ENCODE measurements at regions not wholly inside any gene's neighbourhood (a gene's known extent, or its start where the extent isn't known, plus 50 kb on each side); places are given as distances from the start of the nearest gene placed in this dataset.

DNA sequence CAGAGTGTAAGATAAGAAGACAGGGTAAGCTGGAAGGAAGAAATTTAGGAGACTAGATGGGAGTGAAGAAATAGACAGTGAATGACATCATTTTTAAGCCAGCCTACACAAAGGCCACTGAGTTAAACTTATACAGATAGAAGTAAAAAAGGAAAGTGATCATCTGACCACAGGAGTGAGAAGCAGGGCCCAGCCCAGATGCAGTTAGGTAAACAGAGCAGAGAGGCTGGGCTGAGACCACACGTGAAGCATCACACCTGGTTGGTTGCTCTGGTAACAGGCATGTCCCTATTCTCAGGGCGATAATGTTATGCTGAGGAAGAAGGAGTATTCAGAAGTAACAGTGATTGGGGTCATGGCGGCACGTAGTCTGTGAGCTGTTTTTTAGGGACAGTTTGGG is 1079.4 kb downstream of the AACS start:
- no peak for DNase-seq (ENCODE audit: extremely low read depth in 1 of 2, low read depth in 1 of 2)

- DNase-seq (ENCODE audit: extremely low read depth in 1 of 2, low read depth in 1 of 2): no peak
Observed at GRCh38 chr12:126147321-126147720, 1082.1 kb downstream of the AACS start.

GRCh38 chr12:126156806-126157574 is 1091.8 kb downstream of the AACS start:
- no peak for DNase-seq (ENCODE audit: extremely low read depth in 1 of 2, low read depth in 1 of 2)

DNA sequence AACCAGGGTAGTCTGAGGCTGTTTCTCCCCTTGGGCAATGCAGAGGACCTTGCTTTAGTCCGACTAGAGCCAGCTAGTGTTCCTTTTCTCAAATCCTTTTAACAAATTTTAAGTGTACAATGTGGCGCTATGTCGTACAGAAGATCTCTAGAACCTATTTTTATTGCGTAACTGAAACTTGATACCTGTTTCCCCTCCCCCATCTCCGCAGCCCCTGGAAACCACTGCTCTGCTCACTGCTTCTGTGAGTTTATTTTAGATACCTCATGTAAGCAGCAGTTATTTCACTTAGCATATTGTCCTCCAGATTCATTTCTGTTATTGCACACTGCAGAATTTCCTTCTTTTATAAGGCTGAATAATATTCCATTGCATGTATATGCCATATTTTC is 1092.3 kb downstream of the AACS start:
- DNase-seq (ENCODE audit: extremely low read depth in 1 of 2, low read depth in 1 of 2): no peak

DNA sequence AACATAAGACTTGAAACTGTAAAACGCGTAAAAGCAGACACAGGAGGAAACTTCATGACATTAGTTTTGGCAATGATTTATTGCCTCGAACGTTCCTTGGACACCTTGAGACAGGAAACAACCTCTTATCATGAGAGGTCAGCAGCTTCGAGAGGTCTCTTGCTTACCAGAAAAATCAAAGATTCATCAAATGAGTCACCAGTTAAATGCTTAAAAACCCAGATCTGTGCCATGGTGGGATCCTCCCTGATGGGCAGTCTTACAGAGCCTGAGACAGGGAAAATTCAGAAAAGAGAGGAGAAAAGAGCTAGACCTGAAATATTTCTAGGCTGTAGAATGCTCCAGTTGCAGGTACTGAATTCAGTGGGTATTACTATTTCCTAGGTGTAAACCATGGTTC is 1093.9 kb downstream of the AACS start:
- no peak for DNase-seq (ENCODE audit: extremely low read depth in 1 of 2, low read depth in 1 of 2)

GRCh38 chr12:126160912-126161311 is 1095.7 kb downstream of the AACS start:
- DNase-seq (ENCODE audit: extremely low read depth in 1 of 2, low read depth in 1 of 2): no peak

DNA sequence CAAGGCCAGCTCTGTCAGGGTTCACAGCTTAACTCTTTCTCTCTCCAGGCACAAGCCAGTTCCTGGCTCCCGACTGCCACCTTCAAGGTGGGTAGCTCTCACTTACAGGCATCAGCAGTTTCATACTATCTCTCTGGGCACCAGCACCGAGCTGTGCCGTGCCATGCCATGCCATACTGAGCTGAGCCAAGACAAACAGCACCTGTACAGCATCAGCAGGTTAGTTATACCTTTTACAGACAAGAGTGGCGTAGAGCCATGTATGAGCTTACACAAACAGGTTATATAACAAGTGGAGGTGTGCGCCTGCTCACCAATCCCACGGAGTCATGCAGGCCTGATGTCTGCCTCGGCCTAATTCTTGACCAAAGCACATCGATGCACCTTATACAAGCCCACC is 1098.7 kb downstream of the AACS start:
- no peak for DNase-seq (ENCODE audit: extremely low read depth in 1 of 2, low read depth in 1 of 2)

DNA sequence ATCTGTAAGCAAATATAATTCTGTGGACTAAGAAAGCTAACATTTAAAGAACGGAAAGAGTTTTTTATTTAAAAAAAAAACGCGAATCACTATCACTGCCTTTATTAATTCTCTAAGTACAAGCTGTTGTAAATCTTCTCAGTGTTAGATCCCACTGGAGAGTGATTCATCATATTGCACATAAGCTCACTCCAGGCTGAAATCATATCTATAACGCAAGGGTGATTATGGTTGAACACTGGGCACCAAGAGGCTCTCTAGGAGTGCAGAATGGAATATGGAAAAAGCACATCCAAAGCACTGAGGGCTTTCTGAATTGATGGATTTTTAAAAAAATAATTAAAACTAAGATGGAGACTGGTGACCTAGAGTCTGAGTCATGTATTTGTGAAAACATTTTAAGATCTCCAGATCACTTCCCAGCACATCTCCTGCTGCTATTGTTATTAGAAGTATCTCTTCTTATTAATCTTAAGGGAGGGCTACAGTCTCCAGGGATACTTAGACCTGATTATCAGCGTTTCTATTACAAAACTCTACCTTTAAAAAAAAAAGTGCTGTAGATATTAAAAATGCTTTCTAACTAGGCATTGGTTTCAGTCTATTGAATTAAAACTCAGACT is 1106.8 kb downstream of the AACS start:
- DNase-seq (ENCODE audit: extremely low read depth in 1 of 2, low read depth in 1 of 2): no peak

GRCh38 chr12:126182619-126183236 is 1117.5 kb downstream of the AACS start:
- DNase-seq (ENCODE audit: extremely low read depth in 1 of 2, low read depth in 1 of 2): no peak

GRCh38 chr12:126185025-126185424 is 1119.8 kb downstream of the AACS start:
- no peak for DNase-seq (ENCODE audit: extremely low read depth in 1 of 2, low read depth in 1 of 2)

- DNase-seq (ENCODE audit: extremely low read depth in 1 of 2, low read depth in 1 of 2): no peak
Observed at GRCh38 chr12:126189856-126190255, 1124.6 kb downstream of the AACS start.

GRCh38 chr12:126191031-126191891 is 1126.0 kb downstream of the AACS start:
- no peak for DNase-seq (ENCODE audit: extremely low read depth in 1 of 2, low read depth in 1 of 2)

DNA sequence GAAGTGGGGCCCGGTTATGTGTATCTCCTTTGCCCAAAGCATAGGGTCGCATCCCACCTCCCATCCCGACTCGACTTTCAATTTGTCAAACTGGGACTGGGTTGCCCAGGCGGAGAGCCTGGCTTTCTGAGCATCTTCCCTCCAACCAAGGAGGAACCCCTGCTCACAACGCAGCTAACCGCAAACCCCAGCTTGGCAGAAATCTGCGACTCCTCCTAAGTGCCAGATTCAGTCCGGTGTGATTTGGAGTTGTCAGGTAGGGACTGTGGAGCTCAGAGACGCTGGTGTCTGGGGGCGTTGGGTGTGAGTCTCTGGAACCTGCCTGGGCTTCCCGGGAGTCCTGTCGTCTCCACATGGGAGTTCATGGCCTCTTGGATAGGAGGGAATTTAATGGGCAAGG is 1126.7 kb downstream of the AACS start:
- DNase-seq (ENCODE audit: extremely low read depth in 1 of 2, low read depth in 1 of 2): no peak

DNA sequence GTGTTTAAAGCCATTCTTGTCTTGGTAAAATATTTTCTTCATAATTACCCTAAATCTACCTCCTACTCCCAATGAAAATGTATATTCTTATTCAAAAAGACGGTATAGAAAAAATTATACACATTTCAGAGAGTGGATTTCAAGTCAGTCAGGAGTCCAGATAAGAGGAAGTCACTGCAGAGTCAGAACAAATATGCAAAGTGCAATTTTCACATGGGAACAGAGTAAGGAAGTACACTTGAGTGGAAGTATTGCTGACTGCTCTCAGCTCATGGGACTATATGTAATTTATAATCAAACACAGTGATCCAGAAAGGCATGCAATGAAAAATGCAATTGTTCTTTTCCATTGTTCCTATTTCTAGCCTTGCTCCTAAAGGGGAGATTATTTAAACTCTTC is 1128.0 kb downstream of the AACS start:
- no peak for DNase-seq (ENCODE audit: extremely low read depth in 1 of 2, low read depth in 1 of 2)

DNA sequence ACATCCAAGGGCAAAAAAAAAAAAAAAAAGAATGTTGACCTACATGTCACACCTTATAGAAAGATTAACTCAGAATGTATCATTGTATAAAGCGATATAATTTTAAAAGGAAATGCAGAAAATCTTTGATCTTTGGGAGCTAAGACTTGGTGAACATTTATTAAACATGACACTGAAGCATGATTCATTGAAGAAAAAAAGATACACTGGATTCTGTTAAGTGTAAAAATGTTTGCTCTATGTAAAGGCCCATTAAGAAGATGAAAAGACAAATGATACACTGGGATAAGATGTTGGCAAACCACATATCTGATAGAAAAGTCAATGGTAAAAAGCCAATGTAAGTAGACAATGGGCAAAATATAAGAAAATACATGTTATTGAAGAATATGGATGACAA is 1131.0 kb downstream of the AACS start:
- no peak for DNase-seq (ENCODE audit: extremely low read depth in 1 of 2, low read depth in 1 of 2)

DNA sequence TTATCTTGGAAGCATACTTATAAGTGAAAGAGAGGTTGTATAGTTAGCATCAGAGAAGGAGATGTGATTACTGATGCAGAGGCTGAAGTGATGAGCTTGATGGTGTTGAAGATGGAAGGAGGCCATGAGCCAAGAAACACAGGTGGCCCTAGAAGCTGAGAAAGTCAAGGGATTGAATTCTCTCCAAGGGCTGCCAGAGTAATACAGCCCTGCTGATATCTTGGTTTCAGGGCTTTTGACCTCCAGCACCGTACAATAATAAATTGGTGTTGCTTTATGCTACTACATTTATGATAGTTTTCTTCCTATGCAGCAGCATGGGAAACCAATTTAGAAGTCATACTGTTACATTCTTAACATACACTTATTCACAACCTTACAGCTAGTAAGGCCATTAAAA is 1133.3 kb downstream of the AACS start:
- DNase-seq (ENCODE audit: extremely low read depth in 1 of 2, low read depth in 1 of 2): no peak

GRCh38 chr12:126198966-126199692 is 1133.9 kb downstream of the AACS start:
- no peak for DNase-seq (ENCODE audit: extremely low read depth in 1 of 2, low read depth in 1 of 2)

- no peak for DNase-seq (ENCODE audit: extremely low read depth in 1 of 2, low read depth in 1 of 2)
Observed at GRCh38 chr12:126201981-126202537, 1136.8 kb downstream of the AACS start.

- DNase-seq (ENCODE audit: extremely low read depth in 1 of 2, low read depth in 1 of 2): no peak
Observed at GRCh38 chr12:126204326-126204725, 1139.1 kb downstream of the AACS start.

DNA sequence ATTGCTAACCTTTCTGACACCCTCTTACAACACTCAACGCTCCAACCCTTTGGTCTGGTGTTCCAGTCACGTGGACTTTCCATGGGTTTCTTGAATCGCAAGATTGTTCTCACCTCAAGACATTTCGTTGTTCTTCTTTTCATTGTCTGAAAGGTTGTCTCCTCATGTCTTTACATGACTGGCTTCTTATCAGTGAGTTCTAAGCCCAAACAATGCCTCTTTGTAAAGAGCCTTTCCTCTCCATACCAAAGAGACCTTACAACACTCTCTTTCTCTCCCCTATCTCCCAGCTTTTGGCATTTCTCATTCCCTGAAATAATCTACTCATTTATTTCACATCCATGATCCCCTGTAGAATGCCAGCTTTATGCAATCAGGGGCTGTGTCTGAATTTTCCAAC is 1144.8 kb downstream of the AACS start:
- DNase-seq (ENCODE audit: extremely low read depth in 1 of 2, low read depth in 1 of 2): no peak

Data from activated CD8-positive, alpha-beta memory T cell treated with anti-CD3 and anti-CD28 coated beads for 1 hour (primary cell).